Aorta (tissue), 5 donors: ENCODE measurements at regions not wholly inside any gene's neighbourhood (a gene's known extent, or its start where the extent isn't known, plus 50 kb on each side); places are given as distances from the start of the nearest gene placed in this dataset.
A peak's percentile ranks its signal among the peaks of the same experiment; 100 is the strongest.

Source experiments
- ATAC-seq: fragments of 200-7000 bp; cut with Tn5 transposase; one replicate; pipeline ENCODE4 v1.9.1; 2022; ENCODE audit warnings: moderate library complexity; ENCODE audit not compliant: low FRiP score
- DNase-seq, 2 donors: peaks; one replicate each; pipeline ENCODE4 v3.0.0-alpha.2; 2020
- H3K27ac ChIP-seq, 2 donors: one replicate each; pipeline ENCODE4 v1.5.1; 2013; ENCODE audit warnings: low read length in 2 of 2, mild to moderate bottlenecking in 2 of 2, moderate library complexity in 2 of 2, control low read depth in 1 of 2, inconsistent platforms in 1 of 2, low read depth in 1 of 2
- H3K27me3 ChIP-seq, 2 donors: one replicate each; pipeline ENCODE4 v1.6.1; 2013; ENCODE audit warnings: control low read depth in 1 of 2, low read length in 1 of 2, mild to moderate bottlenecking in 1 of 2, moderate library complexity in 1 of 2; ENCODE audit not compliant: insufficient read depth in 2 of 2, control insufficient read depth in 1 of 2
- H3K36me3 ChIP-seq, 2 donors: one replicate each; pipeline ENCODE4 v1.6.1; 2013; ENCODE audit warnings: control low read depth in 1 of 2, low read length in 1 of 2, mild to moderate bottlenecking in 1 of 2; ENCODE audit not compliant: insufficient read depth in 2 of 2, control insufficient read depth in 1 of 2
- H3K4me1 ChIP-seq, 2 donors: one replicate each; pipeline ENCODE4 v1.6.1; 2013; ENCODE audit warnings: low read length in 2 of 2, control low read depth in 1 of 2, mild to moderate bottlenecking in 1 of 2, moderate library complexity in 1 of 2; ENCODE audit not compliant: insufficient read depth in 2 of 2, control insufficient read depth in 1 of 2
- H3K4me3 ChIP-seq, 2 donors: one replicate each; pipeline ENCODE4 v1.5.1; 2013; ENCODE audit warnings: low read length in 2 of 2, control low read depth in 1 of 2, mild to moderate bottlenecking in 1 of 2
- H3K9me3 ChIP-seq: one replicate; pipeline ENCODE4 v1.6.1; 2013; ENCODE audit warnings: mild to moderate bottlenecking, low read length; ENCODE audit not compliant: control insufficient read depth
- WGBS, 2 donors: extraction: QIAGEN DNeasy Blood & Tissue Kit; methylation state at CpG; one replicate each; pipeline ENCODE4 v1.1.7; 2013; 5-methylcytosine and 5-hydroxymethylcytosine counted together
- intact Hi-C, 2 donors: fragments of 100-400 bp; cut with DNase I; formaldehyde crosslinking; loops; one replicate each; pipeline versions ENCODE4 v1.14.2 to v1.15.0; 2022
- donor health status: healthy with polysubstance abuse.
- donor health status: Bipolar disorder and iron deficiency.
- donor health status: DM: no; HTN: no; CAD: no.
- donor health status: DM: no; HTN: no; CAD: no.
- donor health status: DM: yes; HTN: yes; CAD: no.

DNA sequence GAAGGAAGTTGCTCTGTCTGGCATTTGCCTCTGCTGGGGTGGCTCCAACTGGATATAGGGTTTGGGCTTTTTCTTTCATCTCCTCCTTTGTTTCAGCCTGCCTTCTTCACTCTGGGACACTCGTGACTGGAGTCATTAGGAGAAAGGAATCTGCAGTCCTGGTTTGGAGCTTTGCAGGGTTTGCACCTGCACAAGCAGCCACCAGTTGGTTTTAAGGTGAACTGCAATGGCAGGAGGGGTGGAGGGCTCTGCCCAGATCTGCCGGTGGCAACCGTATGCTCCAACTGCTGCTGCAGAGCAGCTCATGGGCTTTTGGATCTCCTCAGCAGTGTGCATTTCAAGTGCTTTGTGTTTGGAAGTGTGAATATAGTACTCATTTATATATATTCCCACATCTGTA, 131.3 kb upstream of the MGAT5 start:
- Histone ChIP-seq H3K36me3 (no peaks in the 10 kb centered on the region), H3K27ac (no peak overlapping the region), H3K4me3 (no peak overlapping the region), H3K27me3 (no peaks in the 10 kb centered on the region), H3K9me3 (no peaks in the 10 kb centered on the region), H3K4me1 (peaks cover 3% of the 10 kb centered on the region in 2 donors)
- no peak for DNase-seq
- intact Hi-C loops: loop anchor here in 1 of 2 donors (5.0 kb wide), 1 partner anchor 70 kb away; no protein-coding TSS in a partner anchor
- WGBS, 2 donors: 59 to 62% methylated on average over 3 of the region's 3 CpGs
- no peak for ATAC-seq

DNA sequence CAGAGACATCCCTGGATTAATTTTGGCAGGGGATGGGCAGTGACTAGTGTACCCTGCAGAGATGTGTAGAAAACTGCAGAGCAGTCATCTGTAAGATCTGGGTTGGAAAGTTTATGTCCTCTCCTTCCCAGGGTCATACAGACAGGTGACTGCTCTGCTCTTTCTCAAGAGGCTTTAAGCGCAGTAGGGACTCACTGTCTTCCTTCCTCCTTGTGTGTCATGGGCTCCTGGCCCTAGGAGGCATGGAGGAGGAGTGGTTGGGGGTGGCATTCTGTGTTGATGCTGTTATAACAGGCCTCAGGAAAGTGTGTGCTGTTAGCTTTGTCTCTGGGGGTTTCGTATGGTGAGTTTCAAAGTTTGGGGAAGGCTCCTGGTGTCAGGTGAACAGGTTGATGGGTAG, 130.5 kb upstream of the MGAT5 start:
- no peaks in the 10 kb centered on the region for H3K36me3 ChIP-seq
- H3K27me3 ChIP-seq: no peaks in the 10 kb centered on the region
- DNase-seq: no peak
- 85 to 96% methylated on average over 2 of the region's 2 CpGs for WGBS, 2 donors
- intact Hi-C loops: loop anchor here in 1 of 2 donors (5.0 kb wide), 1 partner anchor 69 kb away; no protein-coding TSS in a partner anchor
- H3K27ac ChIP-seq: no peak overlapping the region
- H3K4me3 ChIP-seq: no peak overlapping the region
- ATAC-seq: no peak
- H3K9me3 ChIP-seq: no peaks in the 10 kb centered on the region
- H3K4me1 ChIP-seq: peaks cover 3% of the 10 kb centered on the region in 2 donors

DNA sequence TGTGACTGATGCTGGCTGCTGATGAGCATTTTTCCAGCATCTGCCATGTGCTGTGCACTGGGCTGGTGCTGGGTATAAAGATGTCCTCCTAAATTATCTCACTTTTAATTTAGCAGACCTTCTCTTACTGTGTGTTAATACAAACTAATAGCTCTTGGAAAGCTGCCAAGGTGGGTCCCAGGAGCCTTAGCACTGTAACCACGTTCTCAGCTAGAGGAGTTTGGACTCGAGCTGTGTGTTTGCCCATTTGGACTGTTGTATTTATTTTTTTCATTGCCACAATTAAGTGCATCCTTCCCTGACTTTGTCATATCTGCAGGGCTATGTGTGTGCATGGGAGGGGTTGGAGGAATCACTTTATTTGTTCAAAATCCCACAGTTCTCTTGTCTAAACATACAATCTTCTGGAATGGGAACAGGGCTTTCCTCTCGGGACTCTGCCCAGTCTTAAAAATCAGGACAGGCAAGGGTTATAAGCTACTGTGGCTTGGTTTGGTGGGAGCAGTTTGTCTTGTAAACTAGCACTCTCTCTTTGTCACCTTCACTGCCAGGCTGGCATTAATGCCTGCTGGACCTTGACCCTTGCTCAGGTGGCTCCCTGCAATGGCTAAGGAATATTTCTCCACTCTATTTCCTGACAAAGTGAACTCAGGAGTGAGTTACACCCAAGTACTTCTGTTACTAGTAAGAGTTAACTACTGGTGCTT, 129.7 kb upstream of the MGAT5 start:
- Histone ChIP-seq H3K9me3 (no peaks in the 10 kb centered on the region), H3K4me3 (no peak overlapping the region), H3K4me1 (no peaks in the 10 kb centered on the region), H3K27ac (no peak overlapping the region), H3K27me3 (no peaks in the 10 kb centered on the region), H3K36me3 (no peaks in the 10 kb centered on the region)
- WGBS, 2 donors: 2 to 7% methylated on average over 3 of the region's 3 CpGs
- intact Hi-C loops: loop anchor here in 1 of 2 donors (5.0 kb wide), 1 partner anchor 68 kb away; no protein-coding TSS in a partner anchor
- ATAC-seq (no peak), DNase-seq (no peak)

DNA sequence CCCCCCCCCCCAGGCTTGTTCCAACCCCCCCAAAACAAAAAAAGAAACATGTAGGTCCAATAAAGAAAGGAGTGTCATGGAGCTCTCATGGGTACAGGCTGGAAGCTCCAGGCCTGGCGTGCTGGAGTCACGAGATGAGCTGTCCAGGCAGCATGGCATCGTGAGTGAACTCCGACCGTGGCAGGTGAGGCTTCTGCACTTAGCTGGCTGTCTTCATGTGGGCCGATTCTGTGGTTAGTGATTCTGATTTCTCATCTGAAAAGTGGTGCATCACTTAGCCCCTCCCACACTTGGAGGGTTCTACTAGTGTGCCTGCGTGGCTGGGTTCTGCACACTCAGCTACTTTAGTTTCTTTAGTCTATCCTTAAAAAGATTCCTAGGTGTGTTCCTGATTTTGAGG, 126.4 kb upstream of the MGAT5 start:
- Histone ChIP-seq H3K36me3 (no peaks in the 10 kb centered on the region), H3K27ac (no peak overlapping the region), H3K27me3 (no peaks in the 10 kb centered on the region), H3K4me1 (peaks cover 0 to 2% of the 10 kb centered on the region in 2 donors), H3K4me3 (no peak overlapping the region), H3K9me3 (no peaks in the 10 kb centered on the region)
- 89 to 92% methylated on average over 7 of the region's 7 CpGs for WGBS, 2 donors
- intact Hi-C loops: no loop called here
- no peak for DNase-seq
- no peak for ATAC-seq

DNA sequence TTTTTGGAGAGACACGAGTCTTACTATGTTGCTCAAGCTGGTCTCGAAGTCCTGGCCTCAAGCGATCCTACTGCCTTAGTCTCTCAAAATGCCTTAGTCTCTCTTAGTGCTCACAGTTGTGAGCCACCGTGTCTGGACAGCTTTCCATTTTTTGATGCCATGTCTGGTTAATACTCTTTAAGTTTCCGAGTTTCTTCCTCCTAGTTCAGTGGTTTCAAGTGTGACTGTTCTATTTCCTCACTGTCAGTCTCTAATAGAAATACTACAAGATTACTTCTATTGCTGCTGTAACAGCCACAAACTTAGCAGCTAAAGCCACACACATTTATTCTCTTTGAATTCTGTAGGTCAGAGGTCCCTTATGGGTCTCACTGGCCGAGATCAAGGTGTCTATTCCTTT, 125.1 kb upstream of the MGAT5 start:
- no peak overlapping the region for H3K27ac ChIP-seq
- no peaks in the 10 kb centered on the region for H3K36me3 ChIP-seq
- WGBS, 2 donors: 79 to 81% methylated on average over 6 of the region's 6 CpGs
- no peaks in the 10 kb centered on the region for H3K27me3 ChIP-seq
- ATAC-seq (no peak), DNase-seq (no peak)
- H3K4me3 ChIP-seq: no peak overlapping the region
- intact Hi-C loops: no loop called here
- H3K9me3 ChIP-seq: no peaks in the 10 kb centered on the region
- peaks cover 0 to 2% of the 10 kb centered on the region in 2 donors for H3K4me1 ChIP-seq

DNA sequence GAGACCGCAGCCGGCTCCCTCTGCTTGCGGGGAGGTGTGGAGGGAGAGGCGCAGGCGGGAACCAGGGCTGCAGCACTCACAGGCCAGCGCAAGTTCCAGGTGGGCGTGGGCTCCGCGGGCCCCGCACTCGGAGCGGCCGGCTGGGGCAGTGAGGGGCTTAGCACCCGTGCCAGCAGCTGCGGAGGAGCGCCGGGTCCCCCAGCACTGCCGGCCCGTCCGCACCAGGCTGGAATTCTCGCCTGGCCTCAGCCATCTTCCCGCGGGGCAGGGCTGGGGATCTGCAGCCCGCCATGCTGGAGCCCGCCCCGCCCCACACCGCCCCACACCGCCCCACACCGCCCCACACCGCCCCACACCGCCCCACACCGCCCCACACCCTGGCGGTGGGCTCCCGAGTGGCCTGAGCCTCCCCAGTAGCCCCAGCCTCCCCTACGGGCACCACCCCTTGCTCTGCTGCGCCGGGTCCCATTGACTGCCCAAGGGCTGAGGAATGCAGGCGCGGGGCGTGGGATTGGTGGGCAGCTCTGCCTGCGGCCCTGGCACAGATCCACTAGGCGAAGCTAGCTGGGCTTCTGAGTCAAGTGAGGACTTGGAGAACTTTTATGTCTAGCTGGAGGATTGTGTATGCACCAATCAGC, 123.9 kb upstream of the MGAT5 start:
- DNase-seq: no peak
- Histone ChIP-seq H3K4me3 (no peak overlapping the region), H3K36me3 (no peaks in the 10 kb centered on the region), H3K4me1 (peaks cover 0 to 2% of the 10 kb centered on the region in 2 donors), H3K27me3 (no peaks in the 10 kb centered on the region), H3K27ac (no peak overlapping the region), H3K9me3 (no peaks in the 10 kb centered on the region)
- ATAC-seq: peak; percentile 24
- 98 to 99% methylated on average over 31 to 42 of the region's 42 CpGs for WGBS, 2 donors
- intact Hi-C loops: no loop called here

DNA sequence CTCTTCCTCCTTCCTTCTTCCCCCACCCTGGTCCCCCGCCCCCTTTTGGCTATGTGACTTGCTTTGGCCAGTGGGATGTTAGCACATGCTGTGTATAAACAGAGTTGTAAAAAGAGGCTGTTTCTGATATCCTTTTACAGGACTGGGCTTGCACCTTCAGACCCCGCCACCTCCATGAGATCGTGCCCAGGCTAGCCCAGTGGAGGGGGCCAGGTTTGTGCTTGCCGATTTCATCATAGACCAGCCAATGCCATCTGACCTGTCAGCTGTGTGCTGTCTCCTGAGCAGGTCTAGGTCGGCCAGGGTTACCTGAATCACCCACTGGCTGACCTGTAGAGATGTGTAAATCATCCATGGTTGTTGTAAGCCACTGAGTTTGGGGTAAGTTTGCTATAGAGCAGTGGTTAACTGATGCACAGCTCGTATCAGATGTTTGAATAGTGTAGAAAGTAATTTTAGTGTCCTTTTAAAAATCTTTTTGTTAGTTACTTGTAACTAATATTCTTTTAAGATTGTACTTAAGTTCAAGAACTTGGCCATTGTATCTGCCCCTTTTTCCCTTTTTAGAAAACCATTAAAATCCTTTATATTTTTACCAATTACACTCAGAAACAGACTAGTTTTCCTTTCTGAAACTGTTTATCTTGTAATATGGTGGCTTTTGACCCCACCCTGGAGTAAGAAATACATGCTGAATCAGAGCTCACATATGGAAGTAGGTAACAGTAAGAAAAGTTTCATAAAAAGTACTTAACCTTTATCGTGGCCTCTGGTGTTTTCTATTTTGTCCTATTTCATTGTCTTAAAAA, 122.0 kb upstream of the MGAT5 start:
- ATAC-seq: no peak
- no peak for DNase-seq
- H3K36me3 ChIP-seq: no peaks in the 10 kb centered on the region
- 91% methylated on average over 7 of the region's 7 CpGs for WGBS, 2 donors
- H3K27ac ChIP-seq: no peak overlapping the region
- no peaks in the 10 kb centered on the region for H3K9me3 ChIP-seq
- peaks cover 0 to 2% of the 10 kb centered on the region in 2 donors for H3K4me1 ChIP-seq
- H3K27me3 ChIP-seq: no peaks in the 10 kb centered on the region
- H3K4me3 ChIP-seq: no peak overlapping the region
- intact Hi-C loops: no loop called here

DNA sequence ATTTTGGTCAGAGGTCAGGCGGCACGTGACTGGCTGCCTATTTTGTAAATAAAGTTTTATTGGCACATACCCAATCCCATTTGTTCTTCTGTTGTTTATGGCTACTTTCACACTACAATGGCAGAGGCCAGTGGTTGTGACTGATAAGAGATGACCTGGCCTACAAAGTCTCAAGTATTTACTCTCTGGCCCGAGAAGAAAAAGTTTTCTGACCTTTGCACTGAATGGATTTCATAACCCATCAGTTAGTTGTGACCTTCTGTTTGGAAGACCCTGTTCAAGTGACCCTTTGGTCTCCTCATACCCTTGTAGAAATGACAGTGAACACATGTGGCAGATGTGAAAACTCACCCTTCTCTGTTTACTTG, 121.4 kb upstream of the MGAT5 start:
- Histone ChIP-seq H3K9me3 (no peaks in the 10 kb centered on the region), H3K4me3 (no peak overlapping the region), H3K4me1 (peaks cover 0 to 2% of the 10 kb centered on the region in 2 donors), H3K27ac (no peak overlapping the region), H3K36me3 (no peaks in the 10 kb centered on the region), H3K27me3 (no peaks in the 10 kb centered on the region)
- intact Hi-C loops: no loop called here
- 76 to 83% methylated on average over 3 of the region's 3 CpGs for WGBS, 2 donors
- ATAC-seq (no peak), DNase-seq (no peak)
